HepG2 (cell line): ENCODE measurements at regions not wholly inside any gene's neighbourhood (a gene's known extent, or its start where the extent isn't known, plus 50 kb on each side); places are given as distances from the start of the nearest gene placed in this dataset.

Experiments used
- FOXM1 ChIP-seq: sonication (generic); formaldehyde crosslinking; IDR thresholded peaks from 2 replicates; pipeline ENCODE4 v1.5.0; 2020; ENCODE audit warnings: missing genetic modification reagents
- KLF13 ChIP-seq: sonication (generic); formaldehyde crosslinking; IDR thresholded peaks from 2 replicates; pipeline ENCODE4 v1.4.0; 2020; ENCODE audit warnings: mild to moderate bottlenecking, missing genetic modification reagents
- MZF1 ChIP-seq: sonication (generic); formaldehyde crosslinking; IDR thresholded peaks from 2 replicates; pipeline ENCODE4 v1.8.1; 2023; ENCODE audit warnings: mild to moderate bottlenecking, missing genetic modification reagents, borderline replicate concordance
- POLR2A ChIP-seq, 2 experiments: IDR thresholded peaks; 2 replicates each; pipeline ENCODE4 v1.6.1; 2011; ENCODE audit warnings: low read depth in 2 of 2, low read length in 2 of 2, mild to moderate bottlenecking in 1 of 2, moderate library complexity in 1 of 2; ENCODE audit not compliant: insufficient read depth in 1 of 2
- STAT5B ChIP-seq: sonication (generic); formaldehyde crosslinking; IDR thresholded peaks from 2 replicates; pipeline ENCODE4 v1.4.0; 2020; ENCODE audit warnings: missing genetic modification reagents

GRCh38 chr6:1461207-1461606 is 71.8 kb downstream of the FOXF2 start:
- TF ChIP-seq FOXM1 (CRISPR knock-in tag) (no peak), KLF13 (CRISPR knock-in tag) (no peak), STAT5B (CRISPR knock-in tag) (no peak), MZF1 (no peak), POLR2A (IDR thresholded peaks at IDR 0.05; ENCODE audit: insufficient read depth in 1 of 2, low read depth in 2 of 2, low read length in 2 of 2) (no peak)
